ENCODE measurements at regions not wholly inside any gene's neighbourhood (a gene's known extent, or its start where the extent isn't known, plus 50 kb on each side); places are given as distances from the start of the nearest gene placed in this dataset.
A peak's percentile ranks its signal among the peaks of the same experiment; 100 is the strongest.

DNA sequence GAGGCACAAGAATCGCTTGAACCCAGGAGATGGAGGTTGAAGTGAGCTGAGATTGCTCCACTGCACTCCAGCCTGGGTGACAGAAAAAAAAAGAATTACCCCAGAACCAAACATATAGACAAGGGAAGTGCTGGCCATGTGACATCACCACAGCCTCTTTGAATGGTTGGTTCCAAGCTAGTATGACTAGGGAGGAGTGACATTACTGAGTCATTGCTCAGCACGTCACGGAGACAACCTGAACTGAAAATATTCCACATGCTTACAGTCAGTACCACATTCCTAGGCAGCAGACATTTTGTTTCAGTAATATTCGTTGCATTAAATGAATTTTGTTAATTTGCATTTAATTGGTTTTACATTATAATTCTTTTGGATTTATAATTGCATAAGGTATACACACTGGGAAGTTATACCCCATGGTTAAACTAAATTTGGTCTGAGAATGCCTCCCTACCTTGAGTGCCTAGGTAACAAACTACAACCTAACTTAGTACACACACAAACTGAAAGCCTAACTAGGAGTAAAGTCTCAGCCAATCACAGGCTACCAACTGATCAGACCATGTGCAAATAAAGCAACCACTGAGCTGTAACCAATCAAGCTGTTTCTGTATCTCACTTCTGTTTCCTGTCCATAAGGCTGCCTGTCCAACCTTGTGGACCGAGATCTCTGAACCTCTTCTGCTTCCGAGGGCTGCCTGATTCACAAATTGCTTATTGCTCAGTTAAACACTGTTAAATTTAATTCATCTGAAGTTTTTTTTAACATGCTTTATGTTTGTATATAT lies 164.4 kb downstream of the CAND1 start:
- Histone ChIP-seq H3K9me3 (no peaks in the 10 kb centered on the region), H3K4me3 (no peak overlapping the region), H3K36me3 (no peaks in the 10 kb centered on the region), H3K4me1 (peaks cover 7 to 18% of the 10 kb centered on the region in 2 donors), H3K27ac (peak overlapping the region; percentile 68 to 74), H3K27me3 (no peaks in the 10 kb centered on the region)
- intact Hi-C loops (cut with DNase I), result loop anchor here (2.0 to 5.0 kb wide), 3 partner anchors 166 to 509 kb away; partner anchors contain the start of genes CAND1 and DYRK2
- TF ChIP-seq, protein P1, sequence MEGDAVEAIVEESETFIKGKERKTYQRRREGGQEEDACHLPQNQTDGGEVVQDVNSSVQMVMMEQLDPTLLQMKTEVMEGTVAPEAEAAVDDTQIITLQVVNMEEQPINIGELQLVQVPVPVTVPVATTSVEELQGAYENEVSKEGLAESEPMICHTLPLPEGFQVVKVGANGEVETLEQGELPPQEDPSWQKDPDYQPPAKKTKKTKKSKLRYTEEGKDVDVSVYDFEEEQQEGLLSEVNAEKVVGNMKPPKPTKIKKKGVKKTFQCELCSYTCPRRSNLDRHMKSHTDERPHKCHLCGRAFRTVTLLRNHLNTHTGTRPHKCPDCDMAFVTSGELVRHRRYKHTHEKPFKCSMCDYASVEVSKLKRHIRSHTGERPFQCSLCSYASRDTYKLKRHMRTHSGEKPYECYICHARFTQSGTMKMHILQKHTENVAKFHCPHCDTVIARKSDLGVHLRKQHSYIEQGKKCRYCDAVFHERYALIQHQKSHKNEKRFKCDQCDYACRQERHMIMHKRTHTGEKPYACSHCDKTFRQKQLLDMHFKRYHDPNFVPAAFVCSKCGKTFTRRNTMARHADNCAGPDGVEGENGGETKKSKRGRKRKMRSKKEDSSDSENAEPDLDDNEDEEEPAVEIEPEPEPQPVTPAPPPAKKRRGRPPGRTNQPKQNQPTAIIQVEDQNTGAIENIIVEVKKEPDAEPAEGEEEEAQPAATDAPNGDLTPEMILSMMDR (IDR thresholded peaks at IDR 0.05), result no peak
- DNase-seq (ENCODE audit: low spot score in 2 of 2), result no peak

DNA sequence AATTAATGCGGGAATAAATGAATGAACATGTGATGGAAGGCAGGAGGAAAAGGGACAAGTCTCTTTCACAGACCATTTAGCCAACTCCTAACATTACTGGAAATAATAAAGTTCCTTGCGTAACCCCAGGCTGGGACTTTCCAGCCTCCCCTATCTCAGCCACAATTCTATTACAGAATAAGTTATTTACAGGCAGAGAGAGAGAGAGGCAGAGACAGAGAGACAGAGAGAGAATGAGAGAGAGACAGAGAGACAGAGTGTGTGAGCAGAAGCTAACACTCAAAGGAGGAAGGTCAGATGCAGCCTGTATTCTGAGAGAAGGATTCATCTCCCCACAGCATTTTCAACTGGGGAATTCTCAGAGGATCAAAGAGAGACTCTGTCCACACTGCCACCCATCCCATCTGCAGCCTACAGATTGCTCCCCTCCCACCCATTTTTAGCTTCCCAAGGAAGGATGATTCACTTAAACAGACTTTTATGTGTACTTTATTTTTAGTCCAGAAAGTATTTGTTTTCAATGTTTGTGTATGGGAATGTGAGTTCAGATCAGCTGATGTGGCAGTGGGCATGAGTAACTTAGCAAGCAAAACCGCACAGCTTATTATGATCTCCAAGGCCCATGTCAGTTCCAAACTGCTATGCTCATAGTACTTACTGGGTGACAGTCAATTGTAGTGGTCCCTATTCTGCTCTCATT lies 165.7 kb downstream of the CAND1 start:
- intact Hi-C loops (cut with DNase I), result loop anchor here (2.0 to 5.0 kb wide), 3 partner anchors 168 to 508 kb away; partner anchors contain the start of genes CAND1 and DYRK2
- DNase-seq (ENCODE audit: low spot score in 2 of 2), result peak in 1 of 2 donors; percentile 64
- no peaks in the 10 kb centered on the region for H3K27me3 ChIP-seq
- H3K27ac ChIP-seq, result peak overlapping the region; percentile 68 to 74
- H3K36me3 ChIP-seq, result no peaks in the 10 kb centered on the region
- no peaks in the 10 kb centered on the region for H3K9me3 ChIP-seq
- H3K4me1 ChIP-seq, result peaks cover 7 to 15% of the 10 kb centered on the region in 2 donors
- TF ChIP-seq, protein P1 (IDR thresholded peaks at IDR 0.05), result no peak
- H3K4me3 ChIP-seq, result no peak overlapping the region

DNA sequence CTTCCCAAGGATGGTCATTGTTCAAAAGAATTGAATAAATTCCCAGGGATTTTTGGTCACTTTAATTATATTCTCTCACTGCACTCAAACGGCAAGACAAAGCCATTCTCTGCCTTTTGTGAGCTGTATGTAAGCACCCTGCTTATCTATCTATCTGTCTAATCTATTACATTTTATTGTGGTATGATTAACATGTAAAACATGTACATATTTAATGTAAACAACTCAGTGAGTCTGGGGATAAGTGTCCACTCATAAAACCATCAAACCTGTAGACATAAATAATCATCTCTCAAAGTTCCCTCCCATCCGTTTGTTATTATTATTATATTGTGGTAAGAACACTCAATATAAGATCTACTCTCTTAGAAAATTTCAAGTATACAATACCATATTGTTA lies 167.1 kb downstream of the CAND1 start:
- peak overlapping the region in 1 of 2 donors; percentile 68 for H3K27ac ChIP-seq
- no peak for DNase-seq (ENCODE audit: low spot score in 2 of 2)
- no peaks in the 10 kb centered on the region for H3K27me3 ChIP-seq
- TF ChIP-seq, protein P1 (IDR thresholded peaks at IDR 0.05), result no peak
- H3K4me3 ChIP-seq, result no peak overlapping the region
- H3K9me3 ChIP-seq, result no peaks in the 10 kb centered on the region
- H3K4me1 ChIP-seq, result peaks cover 3 to 7% of the 10 kb centered on the region in 2 donors
- intact Hi-C loops (cut with DNase I), result no loop called here
- H3K36me3 ChIP-seq, result no peaks in the 10 kb centered on the region

DNA sequence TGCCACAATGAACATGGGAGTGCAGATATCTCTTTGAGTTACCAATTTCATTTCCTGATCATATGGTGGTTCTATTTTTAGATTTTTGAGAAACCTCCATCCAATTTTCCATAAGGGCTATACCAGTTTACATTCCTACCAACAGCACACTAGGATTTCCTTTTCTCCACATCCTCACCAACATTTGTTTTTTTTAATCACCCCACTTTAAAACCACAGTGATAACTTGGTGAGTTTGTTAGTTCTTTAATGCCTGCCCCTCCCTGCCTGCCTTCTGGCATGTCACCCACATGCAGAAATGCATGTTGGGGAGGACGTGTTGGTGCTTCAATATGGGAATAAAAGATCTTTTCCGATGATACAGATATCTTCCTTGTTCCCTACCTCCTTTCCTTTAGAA lies 167.9 kb downstream of the CAND1 start:
- TF ChIP-seq, protein P1 (IDR thresholded peaks at IDR 0.05), result no peak
- H3K4me1 ChIP-seq, result peaks cover 3 to 7% of the 10 kb centered on the region in 2 donors
- H3K9me3 ChIP-seq, result no peaks in the 10 kb centered on the region
- no peak for DNase-seq (ENCODE audit: low spot score in 2 of 2)
- no peak overlapping the region for H3K27ac ChIP-seq
- H3K36me3 ChIP-seq, result no peaks in the 10 kb centered on the region
- no peaks in the 10 kb centered on the region for H3K27me3 ChIP-seq
- intact Hi-C loops (cut with DNase I), result no loop called here
- no peak overlapping the region for H3K4me3 ChIP-seq

DNA sequence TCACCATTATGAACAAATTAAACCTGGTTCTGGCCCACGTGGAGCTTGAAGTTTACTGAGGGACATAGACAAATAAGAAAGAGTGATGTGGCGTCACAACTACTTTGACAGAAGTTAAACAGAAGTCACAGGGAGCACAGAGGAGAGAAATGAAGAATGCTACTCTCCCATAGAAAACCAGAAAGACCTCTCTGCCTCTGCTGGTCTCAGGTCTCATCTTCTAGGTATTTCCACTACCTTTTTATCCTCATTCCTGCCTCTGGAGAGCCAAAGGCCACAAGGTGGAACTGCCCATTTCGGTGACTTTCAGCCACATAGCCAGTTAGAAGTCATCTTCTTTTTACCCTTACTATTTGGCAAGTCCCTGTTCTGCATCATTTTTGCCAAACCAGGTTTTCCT lies 170.5 kb downstream of the CAND1 start:
- Histone ChIP-seq H3K9me3 (no peaks in the 10 kb centered on the region), H3K27me3 (no peaks in the 10 kb centered on the region), H3K36me3 (no peaks in the 10 kb centered on the region), H3K27ac (no peak overlapping the region), H3K4me1 (peaks cover 4 to 8% of the 10 kb centered on the region in 2 donors), H3K4me3 (no peak overlapping the region)
- intact Hi-C loops (cut with DNase I), result no loop called here
- DNase-seq (ENCODE audit: low spot score in 2 of 2), result no peak
- TF ChIP-seq, protein P1 (IDR thresholded peaks at IDR 0.05), result no peak
